ENCODE measurements at regions not wholly inside any gene's neighbourhood (a gene's known extent, or its start where the extent isn't known, plus 50 kb on each side); places are given as distances from the start of the nearest gene placed in this dataset.
"Not testable (repeated sequence)": the region's sequence is repeated elsewhere in the genome, so short reads cannot be mapped to it uniquely, and the experiment has no call there.

DNA sequence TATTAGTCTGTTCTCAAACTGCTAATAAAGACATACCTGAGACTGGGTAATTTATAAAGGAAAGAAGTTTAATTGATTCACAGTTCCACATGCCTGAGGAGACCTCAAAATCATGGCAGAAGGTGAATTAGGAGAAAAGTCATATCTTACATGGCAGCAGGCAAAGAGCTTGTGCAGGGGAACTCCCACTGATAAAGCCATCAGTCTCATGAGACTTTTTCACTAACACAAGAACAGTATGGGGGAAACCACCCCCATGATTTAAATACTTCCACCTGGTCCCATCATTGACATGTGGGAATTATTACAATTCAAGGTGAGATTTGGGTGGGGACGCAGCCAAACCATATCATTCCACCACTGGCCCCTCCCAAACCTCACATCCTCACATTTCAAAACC is 166.8 kb downstream of the TENT5A start:
- TF ChIP-seq, protein P1, sequence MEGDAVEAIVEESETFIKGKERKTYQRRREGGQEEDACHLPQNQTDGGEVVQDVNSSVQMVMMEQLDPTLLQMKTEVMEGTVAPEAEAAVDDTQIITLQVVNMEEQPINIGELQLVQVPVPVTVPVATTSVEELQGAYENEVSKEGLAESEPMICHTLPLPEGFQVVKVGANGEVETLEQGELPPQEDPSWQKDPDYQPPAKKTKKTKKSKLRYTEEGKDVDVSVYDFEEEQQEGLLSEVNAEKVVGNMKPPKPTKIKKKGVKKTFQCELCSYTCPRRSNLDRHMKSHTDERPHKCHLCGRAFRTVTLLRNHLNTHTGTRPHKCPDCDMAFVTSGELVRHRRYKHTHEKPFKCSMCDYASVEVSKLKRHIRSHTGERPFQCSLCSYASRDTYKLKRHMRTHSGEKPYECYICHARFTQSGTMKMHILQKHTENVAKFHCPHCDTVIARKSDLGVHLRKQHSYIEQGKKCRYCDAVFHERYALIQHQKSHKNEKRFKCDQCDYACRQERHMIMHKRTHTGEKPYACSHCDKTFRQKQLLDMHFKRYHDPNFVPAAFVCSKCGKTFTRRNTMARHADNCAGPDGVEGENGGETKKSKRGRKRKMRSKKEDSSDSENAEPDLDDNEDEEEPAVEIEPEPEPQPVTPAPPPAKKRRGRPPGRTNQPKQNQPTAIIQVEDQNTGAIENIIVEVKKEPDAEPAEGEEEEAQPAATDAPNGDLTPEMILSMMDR (IDR thresholded peaks at IDR 0.05): not testable (repeated sequence)
- not testable (repeated sequence) for TF ChIP-seq POLR2A (IDR thresholded peaks at IDR 0.05)

Data from lower leg skin (tissue), 3 donors.